ENCODE measurements at regions not wholly inside any gene's neighbourhood (a gene's known extent, or its start where the extent isn't known, plus 50 kb on each side); places are given as distances from the start of the nearest gene placed in this dataset.

- no peaks in the 10 kb centered on the region for H3K9me3 Mint-ChIP-seq
- H3K4me1 Mint-ChIP-seq: peaks cover 9 to 12% of the 10 kb centered on the region in 2 experiments
Observed at GRCh38 chr3:31220431-31220830, 312.3 kb upstream of the STT3B start.

More at GRCh38 chr3:31220431-31220830, 312.3 kb upstream of the STT3B start:
- H3K4me3 Mint-ChIP-seq: no peak overlapping the region
- Histone ChIP-seq H3K23me2 (ENCODE audit: insufficient read length, low read depth, low read length, poor library complexity, severe bottlenecking) (no peaks in the 10 kb centered on the region), H3K14ac (ENCODE audit: insufficient read depth, low read length) (no peak overlapping the region), H3K4me2 (ENCODE audit: insufficient read depth, insufficient read length, low read length) (no peak overlapping the region), H2AK5ac (ENCODE audit: insufficient read length, low read length) (no peak overlapping the region), H3K4ac (ENCODE audit: low read depth, low read length) (no peak overlapping the region), H4K8ac (replicated peaks; ENCODE audit: insufficient read length, low read depth, low read length) (no peak overlapping the region), H3K9me3 (ENCODE audit: control insufficient read depth, low read depth, low read length) (no peaks in the 10 kb centered on the region), H3K79me1 (ENCODE audit: insufficient read depth, low read depth, low read length, poor library complexity, severe bottlenecking) (no peaks in the 10 kb centered on the region), H3K27ac (ENCODE audit: insufficient read length, low read depth, low read length) (no peak overlapping the region), H3K9ac (ENCODE audit: extremely low read depth, insufficient read length, low read length) (no peak overlapping the region), H2BK120ac (ENCODE audit: low read depth, low read length, poor library complexity, severe bottlenecking) (no peak overlapping the region), H3K18ac (ENCODE audit: insufficient read length, low read depth, low read length) (no peak overlapping the region), H3K4me1 (ENCODE audit: insufficient read depth, low read length) (no peaks in the 10 kb centered on the region), H2AFZ (ENCODE audit: low read length) (no peak overlapping the region), H3K27me3 (ENCODE audit: insufficient read depth, low read length) (no peaks in the 10 kb centered on the region), H3K56ac (ENCODE audit: insufficient read length, low read depth, low read length) (no peak overlapping the region), H2BK15ac (ENCODE audit: low read depth, low read length) (no peak overlapping the region), H3K23ac (ENCODE audit: insufficient read length, low read depth, low read length) (no peak overlapping the region), H2BK20ac (ENCODE audit: low read depth, low read length, poor library complexity, severe bottlenecking) (no peak overlapping the region), H2BK12ac (ENCODE audit: insufficient read length, low read depth, low read length) (no peak overlapping the region), H3T11ph (ENCODE audit: low read length) (no peak overlapping the region), H2BK5ac (ENCODE audit: insufficient read length, low read length) (no peak overlapping the region), H4K91ac (ENCODE audit: insufficient read length, low read depth, low read length) (no peak overlapping the region), H3K79me2 (ENCODE audit: insufficient read depth, low read length) (no peaks in the 10 kb centered on the region), H4K5ac (ENCODE audit: insufficient read length, low read depth, low read length) (no peak overlapping the region), H4K20me1 (ENCODE audit: control insufficient read depth, insufficient read depth, insufficient read length) (no peaks in the 10 kb centered on the region)
- WGBS (ENCODE audit: extremely low coverage, insufficient read length, low lambda C conversion rate): no CpG with 5 or more reads among the region's 4 CpGs
- no peaks in the 10 kb centered on the region for H3K27me3 Mint-ChIP-seq (ENCODE audit: low read depth)
- TF ChIP-seq CTCF (conservative IDR thresholded peaks at IDR 0.05): no peak
- H3K36me3 Mint-ChIP-seq (ENCODE audit: insufficient read depth in 1 of 3, low read depth in 3 of 3): no peaks in the 10 kb centered on the region
- no peak for DNase-seq
- no peak overlapping the region for H3K27ac Mint-ChIP-seq
